GM13977 (cell line): ENCODE measurements at regions not wholly inside any gene's neighbourhood (a gene's known extent, or its start where the extent isn't known, plus 50 kb on each side); places are given as distances from the start of the nearest gene placed in this dataset.

Experiments used
- DNase-seq: peaks from one replicate; pipeline ENCODE4 v3.0.0; 2012; ENCODE audit warnings: low spot score
- CTCF ChIP-seq: IDR thresholded peaks from 2 replicates; pipeline ENCODE4 v1.5.1; 2012; ENCODE audit warnings: mild to moderate bottlenecking, control low read depth; ENCODE audit not compliant: insufficient read depth; ENCODE audit errors: extremely low read depth, missing control alignments
- in situ Hi-C: fragments of 300-500 bp; cut with MboI; formaldehyde crosslinking; loops from one replicate; pipeline ENCODE4 v1.12.0; 2022; ENCODE audit warnings: low sequenced_read_pairs, low pct_unique_long_range_greater_than_20kb, mixed read lengths, inconsistent platforms; ENCODE audit not compliant: unreplicated experiment

DNA sequence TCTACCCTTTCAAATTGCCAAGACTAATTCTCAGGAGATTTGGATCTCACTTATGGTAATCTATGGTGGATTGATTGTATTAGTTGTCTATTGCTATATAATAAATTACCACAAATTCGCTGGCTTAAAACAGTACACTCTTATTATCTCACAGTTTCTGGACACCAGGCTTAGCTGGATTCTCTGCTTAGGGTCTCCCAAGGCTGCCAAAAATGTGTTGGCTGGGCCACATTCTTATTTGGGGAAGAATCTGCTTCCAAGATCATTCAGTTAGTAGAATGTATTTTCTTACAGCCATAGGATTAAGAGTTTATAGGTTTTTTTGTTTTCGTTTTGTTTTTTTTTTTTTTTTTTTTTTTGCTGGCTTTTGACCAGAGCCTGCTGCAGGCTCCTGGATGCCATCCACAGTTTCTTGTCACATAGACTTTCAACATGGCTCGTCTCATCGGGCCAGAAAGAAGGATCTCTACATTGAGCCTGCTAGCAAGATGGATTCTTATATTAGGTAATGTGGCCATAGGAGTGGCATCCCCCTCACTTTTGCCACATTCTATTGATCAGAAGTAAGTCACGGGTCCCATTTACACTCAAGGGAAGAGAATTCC lies 415.3 kb downstream of the KIF2B start:
- no peak for DNase-seq
- TF ChIP-seq CTCF, result no peak
- in situ Hi-C loops, result no loop called here

DNA sequence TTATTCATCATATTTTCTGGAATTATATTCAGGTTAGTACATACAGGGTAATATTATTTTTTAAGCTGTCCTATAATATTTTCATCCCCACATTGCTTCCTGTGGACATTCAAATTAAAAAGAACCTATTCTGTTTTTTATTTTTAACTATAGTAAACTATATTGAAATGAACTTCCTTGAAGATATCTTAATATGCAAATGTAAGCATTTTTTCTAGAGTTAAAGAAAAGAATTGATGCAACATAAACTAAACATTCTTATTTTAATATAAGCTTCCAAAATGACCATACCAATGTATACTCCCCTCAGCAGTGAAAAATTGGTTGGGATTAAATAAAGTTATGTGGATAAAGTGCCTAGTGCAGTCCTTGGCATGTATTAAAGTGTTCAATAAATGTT lies 416.6 kb downstream of the KIF2B start:
- DNase-seq, result no peak
- TF ChIP-seq CTCF, result no peak
- in situ Hi-C loops, result no loop called here

DNA sequence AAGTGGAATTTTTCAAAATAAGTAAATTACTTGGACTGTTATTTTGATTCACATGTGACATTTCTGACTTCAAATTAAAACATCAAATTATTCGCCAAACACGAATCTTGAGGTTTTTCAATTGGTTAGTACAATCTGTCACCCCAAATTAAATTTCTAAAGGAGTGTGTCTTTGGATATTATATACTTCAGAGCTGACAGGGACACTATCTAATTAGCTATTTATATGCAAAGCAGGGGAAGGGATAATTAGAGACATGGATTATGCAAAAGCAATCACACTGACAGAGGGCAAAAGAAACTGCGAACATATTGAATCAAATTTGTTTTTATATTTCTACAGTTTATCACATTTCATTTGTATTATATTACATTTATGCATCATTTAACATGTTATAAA lies 433.0 kb downstream of the KIF2B start:
- in situ Hi-C loops, result no loop called here
- TF ChIP-seq CTCF, result no peak
- no peak for DNase-seq

GRCh38 chr17:54256401-54256929 lies 433.7 kb downstream of the KIF2B start:
- no peak for DNase-seq
- TF ChIP-seq CTCF, result no peak
- in situ Hi-C loops, result no loop called here

GRCh38 chr17:54257440-54257839 lies 434.7 kb downstream of the KIF2B start:
- TF ChIP-seq CTCF, result no peak
- no peak for DNase-seq
- in situ Hi-C loops, result no loop called here

DNA sequence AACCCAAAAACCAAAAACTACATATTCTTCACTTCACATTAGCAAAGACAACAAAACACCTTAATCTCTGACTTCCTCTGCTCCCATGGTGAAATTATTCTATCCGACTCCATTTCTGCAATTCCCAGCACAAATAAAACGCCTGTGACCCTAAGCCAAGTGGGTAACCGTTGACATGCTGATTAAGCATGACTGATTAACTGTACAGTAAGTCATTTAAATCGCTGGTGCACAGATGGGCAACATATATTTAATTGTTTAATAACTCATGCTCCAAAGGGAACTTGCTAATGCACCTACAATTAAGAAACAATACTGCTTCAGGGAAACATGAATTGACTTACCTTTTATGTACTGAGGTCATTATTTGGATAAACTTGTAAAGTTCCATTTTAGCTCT lies 436.7 kb downstream of the KIF2B start:
- in situ Hi-C loops, result no loop called here
- no peak for TF ChIP-seq CTCF
- DNase-seq, result no peak

GRCh38 chr17:54261465-54261864 lies 438.7 kb downstream of the KIF2B start:
- TF ChIP-seq CTCF, result no peak
- no peak for DNase-seq
- in situ Hi-C loops, result no loop called here
